K562 (cell line): ENCODE measurements at regions not wholly inside any gene's neighbourhood (a gene's known extent, or its start where the extent isn't known, plus 50 kb on each side); places are given as distances from the start of the nearest gene placed in this dataset.

Experiments used
- ATAC-seq: fragments of 200-7000 bp; cut with Tn5 transposase; 3 replicates; pipeline ENCODE4 v1.9.1; 2020; ENCODE audit warnings: moderate library complexity
- BruUV-seq: library from RNA; stranded (reverse); fragments of 400-500 nt; replicated peaks from 2 replicates; lab custom pipeline; 2021; lab: Mats Ljungman, UMichigan
- CTCF ChIA-PET: fragments of 300-600 bp; formaldehyde crosslinking; extraction: SDS; loops from one replicate; lab custom pipeline; 2021; ENCODE audit warnings: low intra/inter-chr PET ratio; lab: Yijun Ruan, JAX
- POLR2A ChIA-PET: fragments of 300-600, 350-650 bp; sonication (Branson Sonifier 250); formaldehyde crosslinking; extraction: SDS; loops from one replicate; lab custom pipeline; 2021; ENCODE audit warnings: antibody characterized with exemption, inconsistent platforms; lab: Yijun Ruan, JAX
- DNase-seq, 4 experiments: peaks; one replicate each; pipeline versions ENCODE4 v3.0.0 to v3.0.0-alpha.2; 2011 to 2018; ENCODE audit warnings: low spot score in 3 of 4, mixed read lengths in 3 of 4; ENCODE audit errors: extremely low read depth in 1 of 4
- FAIRE-seq: peaks from 2 replicates; lab custom pipeline; 2011; peaks lifted over from hg19 to GRCh38; lab: Jason Lieb, UNC
- H2AFZ ChIP-seq: 2 replicates; pipeline ENCODE4 v1.6.0; 2011; ENCODE audit warnings: low read depth, low read length, control low read depth, inconsistent platforms
- H3K27ac ChIP-seq: fragments of 200-600 bp; 3 replicates; pipeline ENCODE4 v1.8.0; 2011; ENCODE audit warnings: low read depth, mild to moderate bottlenecking, control low read depth, inconsistent platforms, low read length, moderate library complexity, mixed read lengths; ENCODE audit errors: extremely low read depth
- H3K27me3 ChIP-seq, 2 experiments: fragments of 300-600 bp in 1 of 2; 2 replicates in 1 of 2; 3 replicates in 1 of 2; pipeline versions ENCODE4 v1.6.0 to v1.8.0; 2011; ENCODE audit warnings: inconsistent platforms in 2 of 2, low read length in 2 of 2, mild to moderate bottlenecking in 1 of 2, mixed read lengths in 1 of 2, moderate library complexity in 1 of 2; ENCODE audit not compliant: control insufficient read depth in 2 of 2, insufficient read depth in 2 of 2
- H3K36me3 ChIP-seq: fragments of 300-600 bp; 3 replicates; pipeline ENCODE4 v1.8.0; 2011; ENCODE audit warnings: mild to moderate bottlenecking, low read length, inconsistent platforms; ENCODE audit not compliant: control insufficient read depth, insufficient read depth
- H3K4me1 ChIP-seq, 2 experiments: fragments of 200-600 bp in 1 of 2; replicated peaks in 1 of 2; 2 replicates in 1 of 2; 3 replicates in 1 of 2; pipeline versions ENCODE4 v1.5.1 to v1.8.0; 2011; ENCODE audit warnings: inconsistent platforms in 2 of 2, low read length in 2 of 2, mild to moderate bottlenecking in 1 of 2, mixed read lengths in 1 of 2, moderate library complexity in 1 of 2; ENCODE audit not compliant: control insufficient read depth in 2 of 2, insufficient read depth in 2 of 2
- H3K4me2 ChIP-seq: 2 replicates; pipeline ENCODE4 v1.6.1; 2011; ENCODE audit warnings: low read length, control low read depth, inconsistent platforms, mixed read lengths; ENCODE audit not compliant: insufficient read depth
- H3K4me3 ChIP-seq: fragments of 200-600 bp; sonication (generic), shearing (Covaris generic); 2 replicates; pipeline ENCODE4 v1.5.1; 2016; ENCODE audit warnings: control low read depth, inconsistent platforms
- H3K79me2 ChIP-seq: fragments of 200-600 bp; 3 replicates; pipeline ENCODE4 v1.8.0; 2011; ENCODE audit warnings: low read length, inconsistent platforms; ENCODE audit not compliant: control insufficient read depth, insufficient read depth
- H3K9ac ChIP-seq, 2 experiments: 2 replicates each; pipeline versions ENCODE4 v1.6.0 to v1.6.1; 2011; ENCODE audit warnings: low read depth in 2 of 2, low read length in 2 of 2, control low read depth in 1 of 2, inconsistent platforms in 1 of 2, mild to moderate bottlenecking in 1 of 2, mixed read lengths in 1 of 2; ENCODE audit not compliant: insufficient read depth in 1 of 2
- H3K9me1 ChIP-seq: one replicate; pipeline ENCODE4 v1.6.0; 2011; ENCODE audit warnings: inconsistent platforms, mild to moderate bottlenecking, low read length, moderate library complexity; ENCODE audit not compliant: control insufficient read depth, insufficient read depth
- H3K9me3 ChIP-seq: replicated peaks from 2 replicates; pipeline ENCODE4 v1.5.1; 2011; ENCODE audit warnings: low read depth, low read length, inconsistent platforms; ENCODE audit not compliant: control insufficient read depth, insufficient read depth
- H4K20me1 ChIP-seq: replicated peaks from 2 replicates; pipeline ENCODE4 v1.6.1; 2011; ENCODE audit warnings: low read length, inconsistent platforms, mixed read lengths; ENCODE audit not compliant: control insufficient read depth, insufficient read depth
- CBX1 ChIP-seq: sonication (generic); IDR thresholded peaks from 2 replicates; pipeline ENCODE4 v1.6.1; 2016; ENCODE audit warnings: antibody characterized with exemption, low read depth, mild to moderate bottlenecking
- ELF1 ChIP-seq: fragments of 200-800 bp; sonication (Bioruptor generic); IDR thresholded peaks from 2 replicates; pipeline ENCODE4 v1.6.1; 2016; ENCODE audit warnings: missing genetic modification characterization, missing compliant biosample characterization
- IFI16 ChIP-seq: fragments of 250-450 bp; sonication (Bioruptor Pico); IDR thresholded peaks from 2 replicates; pipeline ENCODE4 v2.1.2; 2022; ENCODE audit warnings: mild to moderate bottlenecking, inconsistent platforms
- MCM5 ChIP-seq: fragments of 450-650 bp; IDR thresholded peaks from 2 replicates; pipeline ENCODE4 v1.6.1; 2016; ENCODE audit warnings: low read depth
- NFE2 ChIP-seq: IDR thresholded peaks from 2 replicates; pipeline ENCODE4 v1.6.1; 2014; ENCODE audit warnings: antibody characterized with exemption, low read depth
- SMAD3 ChIP-seq: fragments of 450-650 bp; formaldehyde crosslinking; conservative IDR thresholded peaks from 2 replicates; pipeline ENCODE4 v1.4.0; 2020; ENCODE audit warnings: mild to moderate bottlenecking
- SMARCA5 ChIP-seq: fragments of 450-650 bp; IDR thresholded peaks from 2 replicates; pipeline ENCODE4 v1.6.1; 2016
- ZNF212 ChIP-seq: fragments of 450-650 bp; formaldehyde crosslinking; IDR thresholded peaks from 2 replicates; pipeline ENCODE4 v1.4.0; 2020; ENCODE audit warnings: mild to moderate bottlenecking
- ZNF239 ChIP-seq: fragments of 250-450 bp; sonication (Bioruptor Pico); IDR thresholded peaks from 2 replicates; pipeline ENCODE4 v1.4.0; 2020; ENCODE audit warnings: mild to moderate bottlenecking
- ZNF583 ChIP-seq: fragments of 250-450 bp; sonication (Bioruptor Pico); IDR thresholded peaks from 2 replicates; pipeline ENCODE4 v1.4.0; 2020
- whole genome bisulfite sequencing: fragments of 100-300 bp; shearing (Covaris generic); methylation state at CpG from one replicate; pipeline ENCODE4 v1.1.6; 2016; ENCODE audit warnings: low coverage, mixed read lengths; ENCODE audit not compliant: insufficient coverage; ENCODE audit errors: missing lambda C conversion rate; 5-methylcytosine and 5-hydroxymethylcytosine counted together
- in situ Hi-C: fragments of 300-500 bp; cut with MboI; formaldehyde crosslinking; loops from 4 replicates; pipeline ENCODE4 v1.15.0; 2018; ENCODE audit warnings: inconsistent platforms, mixed read lengths
- intact Hi-C: fragments of 100-400 bp; cut with micrococcal nuclease; formaldehyde crosslinking; loops from 2 replicates; pipeline ENCODE4 v1.14.2; 2022
- TF ChIP-seq, protein P1 (sequence below): fragments of 250-450 bp; sonication (Bioruptor Pico); IDR thresholded peaks from 2 replicates; pipeline ENCODE4 v1.8.0; 2022; ENCODE audit warnings: inconsistent platforms
- TF ChIP-seq, protein P2 (sequence below): fragments of 450-650 bp; formaldehyde crosslinking; IDR thresholded peaks from 2 replicates; pipeline ENCODE4 v1.4.0; 2020; ENCODE audit warnings: mild to moderate bottlenecking, moderate library complexity
- TF ChIP-seq, protein P3 (sequence below): sonication (generic); formaldehyde crosslinking; IDR thresholded peaks from 2 replicates; pipeline ENCODE4 v1.4.0; 2020; ENCODE audit warnings: mild to moderate bottlenecking, missing genetic modification reagents

DNA sequence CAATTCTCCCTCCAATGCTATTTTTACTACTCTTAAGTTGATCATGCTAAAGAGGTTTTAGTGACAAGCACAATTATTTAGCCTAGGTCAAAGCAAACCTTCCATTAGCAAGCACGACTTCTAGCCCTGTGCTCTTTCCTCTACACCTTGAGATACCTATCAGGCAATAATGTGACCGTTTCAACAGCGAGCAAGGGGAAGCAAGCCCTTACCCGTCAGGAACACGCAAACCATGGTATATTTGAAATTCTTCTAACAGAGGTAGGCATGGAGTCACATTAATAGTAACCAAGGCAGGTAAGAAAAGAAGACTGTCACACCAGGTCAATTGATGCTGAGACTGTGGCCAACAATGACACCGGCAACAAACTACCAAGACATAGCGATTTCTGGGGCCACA, 68.9 kb upstream of the VGLL4 start (continued):
- TF ChIP-seq, protein P1, sequence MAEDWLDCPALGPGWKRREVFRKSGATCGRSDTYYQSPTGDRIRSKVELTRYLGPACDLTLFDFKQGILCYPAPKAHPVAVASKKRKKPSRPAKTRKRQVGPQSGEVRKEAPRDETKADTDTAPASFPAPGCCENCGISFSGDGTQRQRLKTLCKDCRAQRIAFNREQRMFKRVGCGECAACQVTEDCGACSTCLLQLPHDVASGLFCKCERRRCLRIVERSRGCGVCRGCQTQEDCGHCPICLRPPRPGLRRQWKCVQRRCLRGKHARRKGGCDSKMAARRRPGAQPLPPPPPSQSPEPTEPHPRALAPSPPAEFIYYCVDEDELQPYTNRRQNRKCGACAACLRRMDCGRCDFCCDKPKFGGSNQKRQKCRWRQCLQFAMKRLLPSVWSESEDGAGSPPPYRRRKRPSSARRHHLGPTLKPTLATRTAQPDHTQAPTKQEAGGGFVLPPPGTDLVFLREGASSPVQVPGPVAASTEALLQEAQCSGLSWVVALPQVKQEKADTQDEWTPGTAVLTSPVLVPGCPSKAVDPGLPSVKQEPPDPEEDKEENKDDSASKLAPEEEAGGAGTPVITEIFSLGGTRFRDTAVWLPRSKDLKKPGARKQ, result no peak
- TF ChIP-seq, protein P2, sequence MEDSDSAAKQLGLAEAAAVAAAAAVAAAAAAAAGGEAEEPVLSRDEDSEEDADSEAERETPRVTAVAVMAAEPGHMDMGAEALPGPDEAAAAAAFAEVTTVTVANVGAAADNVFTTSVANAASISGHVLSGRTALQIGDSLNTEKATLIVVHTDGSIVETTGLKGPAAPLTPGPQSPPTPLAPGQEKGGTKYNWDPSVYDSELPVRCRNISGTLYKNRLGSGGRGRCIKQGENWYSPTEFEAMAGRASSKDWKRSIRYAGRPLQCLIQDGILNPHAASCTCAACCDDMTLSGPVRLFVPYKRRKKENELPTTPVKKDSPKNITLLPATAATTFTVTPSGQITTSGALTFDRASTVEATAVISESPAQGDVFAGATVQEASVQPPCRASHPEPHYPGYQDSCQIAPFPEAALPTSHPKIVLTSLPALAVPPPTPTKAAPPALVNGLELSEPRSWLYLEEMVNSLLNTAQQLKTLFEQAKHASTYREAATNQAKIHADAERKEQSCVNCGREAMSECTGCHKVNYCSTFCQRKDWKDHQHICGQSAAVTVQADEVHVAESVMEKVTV (CRISPR knock-in tag), result no peak
- no peak for TF ChIP-seq ZNF239

DNA sequence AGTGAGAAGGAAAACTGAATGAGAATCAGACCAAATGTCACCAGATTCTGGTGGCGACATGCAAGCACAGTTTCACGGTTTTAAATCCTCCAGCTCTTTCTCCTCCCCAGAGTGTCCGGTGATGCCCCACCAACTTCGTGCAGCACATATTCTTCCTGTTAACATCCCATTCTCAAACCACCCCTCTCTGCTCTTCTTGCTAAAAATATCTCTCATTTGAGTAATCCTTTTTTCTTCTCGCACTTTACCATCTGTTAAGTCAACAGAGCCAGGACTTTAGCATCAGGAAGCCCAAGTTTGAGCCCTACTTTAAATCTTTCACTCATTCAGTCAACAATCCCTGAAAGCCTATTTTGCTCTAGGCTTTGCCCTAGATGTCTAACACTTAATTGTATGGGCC, 68.2 kb upstream of the VGLL4 start:
- POLR2A ChIA-PET, result interaction anchor here (0.6 kb wide), 1 partner anchor 570 kb away, joined by 3 read pairs; no protein-coding TSS in a partner anchor
- peaks cover 6% of the 10 kb centered on the region for H3K9me3 ChIP-seq
- H3K9me1 ChIP-seq, result no peaks in the 10 kb centered on the region
- H3K4me1 ChIP-seq, result no peaks in the 10 kb centered on the region
- no peak for TF ChIP-seq NFE2
- no peak for TF ChIP-seq IFI16 (CRISPR knock-in tag)
- no peak for TF ChIP-seq SMARCA5
- no peak for TF ChIP-seq CBX1
- no peak for TF ChIP-seq ZNF583 (CRISPR knock-in tag)
- TF ChIP-seq ELF1 (tag), result no peak
- TF ChIP-seq, protein P3, sequence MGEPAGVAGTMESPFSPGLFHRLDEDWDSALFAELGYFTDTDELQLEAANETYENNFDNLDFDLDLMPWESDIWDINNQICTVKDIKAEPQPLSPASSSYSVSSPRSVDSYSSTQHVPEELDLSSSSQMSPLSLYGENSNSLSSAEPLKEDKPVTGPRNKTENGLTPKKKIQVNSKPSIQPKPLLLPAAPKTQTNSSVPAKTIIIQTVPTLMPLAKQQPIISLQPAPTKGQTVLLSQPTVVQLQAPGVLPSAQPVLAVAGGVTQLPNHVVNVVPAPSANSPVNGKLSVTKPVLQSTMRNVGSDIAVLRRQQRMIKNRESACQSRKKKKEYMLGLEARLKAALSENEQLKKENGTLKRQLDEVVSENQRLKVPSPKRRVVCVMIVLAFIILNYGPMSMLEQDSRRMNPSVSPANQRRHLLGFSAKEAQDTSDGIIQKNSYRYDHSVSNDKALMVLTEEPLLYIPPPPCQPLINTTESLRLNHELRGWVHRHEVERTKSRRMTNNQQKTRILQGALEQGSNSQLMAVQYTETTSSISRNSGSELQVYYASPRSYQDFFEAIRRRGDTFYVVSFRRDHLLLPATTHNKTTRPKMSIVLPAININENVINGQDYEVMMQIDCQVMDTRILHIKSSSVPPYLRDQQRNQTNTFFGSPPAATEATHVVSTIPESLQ (CRISPR knock-in tag), result no peak
- TF ChIP-seq MCM5, result no peak
- no peak for TF ChIP-seq ZNF212 (CRISPR knock-in tag)
- TF ChIP-seq SMAD3 (CRISPR knock-in tag), result no peak
- TF ChIP-seq, all 486 proteins: peak for 0
- Histone ChIP-seq H3K9ac (no peak overlapping the region), H3K27ac (no peak overlapping the region), H3K79me2 (no peaks in the 10 kb centered on the region), H3K4me3 (no peak overlapping the region), H4K20me1 (no peaks in the 10 kb centered on the region), H3K36me3 (no peaks in the 10 kb centered on the region), H3K4me2 (no peak overlapping the region), H3K27me3 (peaks cover 23 to 46% of the 10 kb centered on the region in 2 experiments), H2AFZ (no peak overlapping the region)
- 3% methylated on average over 5 of the region's 5 CpGs for WGBS
- in situ Hi-C loops (no loop called here), intact Hi-C loops (no loop called here)
- BruUV-seq, result no TSS peak
- DNase-seq (no peak), ATAC-seq (no peak), FAIRE-seq (no peak)
- CTCF ChIA-PET, result no interaction called here
